ENCODE measurements at regions not wholly inside any gene's neighbourhood (a gene's known extent, or its start where the extent isn't known, plus 50 kb on each side); places are given as distances from the start of the nearest gene placed in this dataset.

DNA sequence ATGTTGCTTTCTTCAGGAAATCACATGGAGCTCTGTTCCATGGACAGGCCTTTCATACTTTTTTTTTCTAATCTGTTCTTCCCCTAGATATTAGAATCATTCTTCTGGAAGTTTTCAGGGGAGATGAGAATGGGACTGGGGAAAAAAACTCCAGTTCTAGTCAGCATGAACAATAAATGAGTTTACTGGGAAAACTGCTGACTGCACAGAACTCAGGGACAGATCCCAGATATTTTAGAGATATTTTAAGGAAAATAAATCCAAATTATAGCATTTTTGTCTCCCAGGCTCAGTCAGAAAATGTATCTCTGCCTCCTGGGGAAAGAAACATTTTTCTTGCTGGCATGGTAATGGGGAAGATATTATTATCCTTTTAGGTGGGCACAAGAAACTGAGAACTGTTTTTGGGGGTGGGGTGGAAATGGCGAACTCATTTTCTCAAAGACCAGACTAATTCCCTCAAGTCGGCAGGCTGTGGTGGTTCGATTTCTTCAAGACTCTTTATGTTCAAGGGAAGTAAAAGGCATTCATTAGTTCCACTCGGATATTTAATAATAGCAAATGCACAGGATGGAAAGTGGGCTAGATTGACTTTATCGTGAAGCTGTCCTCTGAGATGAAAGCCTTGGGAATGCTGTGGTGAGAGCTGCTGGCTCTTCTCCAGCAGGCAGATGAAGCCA lies 157.5 kb downstream of the ADRA2A start:
- TF ChIP-seq, protein P1, sequence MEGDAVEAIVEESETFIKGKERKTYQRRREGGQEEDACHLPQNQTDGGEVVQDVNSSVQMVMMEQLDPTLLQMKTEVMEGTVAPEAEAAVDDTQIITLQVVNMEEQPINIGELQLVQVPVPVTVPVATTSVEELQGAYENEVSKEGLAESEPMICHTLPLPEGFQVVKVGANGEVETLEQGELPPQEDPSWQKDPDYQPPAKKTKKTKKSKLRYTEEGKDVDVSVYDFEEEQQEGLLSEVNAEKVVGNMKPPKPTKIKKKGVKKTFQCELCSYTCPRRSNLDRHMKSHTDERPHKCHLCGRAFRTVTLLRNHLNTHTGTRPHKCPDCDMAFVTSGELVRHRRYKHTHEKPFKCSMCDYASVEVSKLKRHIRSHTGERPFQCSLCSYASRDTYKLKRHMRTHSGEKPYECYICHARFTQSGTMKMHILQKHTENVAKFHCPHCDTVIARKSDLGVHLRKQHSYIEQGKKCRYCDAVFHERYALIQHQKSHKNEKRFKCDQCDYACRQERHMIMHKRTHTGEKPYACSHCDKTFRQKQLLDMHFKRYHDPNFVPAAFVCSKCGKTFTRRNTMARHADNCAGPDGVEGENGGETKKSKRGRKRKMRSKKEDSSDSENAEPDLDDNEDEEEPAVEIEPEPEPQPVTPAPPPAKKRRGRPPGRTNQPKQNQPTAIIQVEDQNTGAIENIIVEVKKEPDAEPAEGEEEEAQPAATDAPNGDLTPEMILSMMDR (IDR thresholded peaks at IDR 0.05; ENCODE audit: insufficient read depth, low read depth, low read length, missing control alignments), result no peak
- H3K4me3 ChIP-seq (ENCODE audit: low read depth, low read length), result no peak overlapping the region
- DNase-seq (ENCODE audit: low read depth), result no peak

DNA sequence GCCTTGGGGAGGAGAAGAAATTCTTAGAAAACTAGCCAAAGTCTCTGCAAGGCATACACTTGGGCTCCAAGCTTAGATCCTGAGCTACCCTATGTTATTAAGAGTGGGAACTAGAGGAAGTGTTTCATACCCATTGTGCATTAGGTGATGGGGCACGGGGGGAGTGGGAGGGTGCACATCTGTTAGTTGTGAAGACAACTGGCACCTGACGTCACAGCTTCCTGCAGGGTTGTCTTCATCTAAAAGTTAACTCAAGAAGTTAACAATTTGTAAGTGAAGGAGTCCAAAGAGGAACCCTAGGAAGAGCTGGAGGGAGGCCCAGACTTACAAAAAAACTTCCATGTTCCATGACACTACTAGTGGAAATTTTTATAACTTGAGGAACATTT lies 158.1 kb downstream of the ADRA2A start:
- TF ChIP-seq, protein P1 (IDR thresholded peaks at IDR 0.05; ENCODE audit: insufficient read depth, low read depth, low read length, missing control alignments), result no peak
- no peak for DNase-seq (ENCODE audit: low read depth)
- H3K4me3 ChIP-seq (ENCODE audit: low read depth, low read length), result no peak overlapping the region

DNA sequence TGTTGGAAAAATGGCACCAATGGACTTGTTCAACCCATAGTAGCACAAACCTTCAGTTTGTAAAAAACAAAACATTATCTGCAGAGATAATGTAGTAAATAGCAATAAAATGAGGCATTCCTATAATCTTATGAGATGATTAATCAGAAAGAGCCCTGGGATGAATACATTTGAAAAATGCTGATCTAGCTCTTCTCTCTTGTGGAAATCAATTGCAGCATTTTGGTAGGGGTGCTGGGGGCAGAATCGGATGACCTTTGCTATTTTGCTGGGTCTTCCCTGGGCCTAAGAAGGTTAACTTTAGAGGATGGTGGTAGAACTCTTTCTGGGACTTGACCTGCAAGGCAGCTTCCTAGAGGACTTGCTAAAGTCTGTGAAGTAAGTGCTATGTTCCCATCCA lies 163.5 kb downstream of the ADRA2A start:
- H3K4me3 ChIP-seq (ENCODE audit: low read depth, low read length), result no peak overlapping the region
- TF ChIP-seq, protein P1 (IDR thresholded peaks at IDR 0.05; ENCODE audit: insufficient read depth, low read depth, low read length, missing control alignments), result no peak
- no peak for DNase-seq (ENCODE audit: low read depth)

DNA sequence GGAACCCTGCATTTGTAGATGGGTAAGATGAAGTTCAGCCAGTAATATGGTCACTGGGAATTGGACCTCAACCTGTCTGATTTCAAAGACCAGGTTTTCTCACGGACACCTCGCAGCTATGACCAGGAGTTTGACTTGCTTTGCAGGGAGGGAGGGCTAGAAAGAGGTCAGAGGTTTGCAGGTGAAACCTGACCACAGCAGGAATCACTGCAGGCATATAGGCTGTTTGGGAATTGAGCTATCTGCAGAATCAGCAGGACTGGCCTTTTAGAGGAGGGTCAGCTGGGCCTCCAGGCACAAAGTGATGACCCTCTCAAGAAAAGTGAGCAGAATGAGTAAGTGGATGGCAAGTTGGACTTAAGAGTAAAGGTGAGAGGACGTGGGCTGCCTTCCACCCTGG lies 166.3 kb downstream of the ADRA2A start:
- TF ChIP-seq, protein P1 (IDR thresholded peaks at IDR 0.05; ENCODE audit: insufficient read depth, low read depth, low read length, missing control alignments), result no peak
- no peak for DNase-seq (ENCODE audit: low read depth)
- no peak overlapping the region for H3K4me3 ChIP-seq (ENCODE audit: low read depth, low read length)

DNA sequence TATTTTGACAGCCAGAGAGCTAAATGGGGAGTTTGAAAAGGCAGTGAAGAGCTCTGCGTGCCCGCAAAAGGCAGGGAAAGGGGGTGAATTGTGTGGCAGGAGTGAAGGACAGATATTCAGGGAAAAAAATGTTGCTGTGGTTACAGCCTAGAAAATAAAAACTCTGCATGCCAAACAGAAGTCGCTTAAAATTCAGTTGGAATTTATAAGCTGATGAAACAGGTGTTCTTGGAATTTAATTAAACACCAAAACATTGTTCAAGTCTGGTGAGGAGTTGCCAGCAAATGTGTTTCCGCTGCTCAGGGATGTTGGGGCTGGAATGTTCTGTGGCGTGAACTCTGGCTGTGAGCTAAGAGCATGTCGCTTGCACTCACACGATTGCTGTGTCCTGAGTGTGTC lies 169.3 kb downstream of the ADRA2A start:
- H3K4me3 ChIP-seq (ENCODE audit: low read depth, low read length), result no peak overlapping the region
- TF ChIP-seq, protein P1 (IDR thresholded peaks at IDR 0.05; ENCODE audit: insufficient read depth, low read depth, low read length, missing control alignments), result no peak
- DNase-seq (ENCODE audit: low read depth), result no peak

DNA sequence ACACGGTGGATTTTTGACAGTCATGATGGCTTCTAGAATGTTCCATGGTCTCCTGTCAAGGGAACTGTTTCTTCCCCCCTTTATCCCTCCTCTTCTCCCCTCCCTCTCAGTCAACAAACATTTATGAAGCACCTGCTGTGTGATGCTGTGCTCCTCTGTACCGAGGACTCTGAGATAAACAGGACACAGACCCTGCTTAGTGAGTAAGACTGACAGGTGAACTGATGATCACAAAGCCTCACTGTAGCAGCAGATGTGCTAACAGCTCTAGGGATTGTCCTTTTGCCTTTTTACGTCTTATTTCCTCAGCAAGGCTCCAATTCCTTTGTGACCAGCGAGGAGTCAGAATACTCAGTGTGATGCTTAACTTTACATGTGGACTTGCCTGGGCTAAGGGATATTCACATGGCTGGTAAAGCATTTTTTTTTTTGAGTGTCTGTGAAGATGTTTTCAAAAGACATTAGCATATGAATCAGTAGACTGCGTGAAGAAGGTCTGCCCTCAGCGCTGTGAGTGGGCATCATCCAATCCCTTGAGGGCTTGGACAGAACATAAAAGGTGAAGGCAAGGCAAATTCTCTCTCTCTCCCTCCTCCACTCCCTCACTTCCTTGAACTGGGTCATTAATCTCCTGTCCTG lies 170.1 kb downstream of the ADRA2A start:
- DNase-seq (ENCODE audit: low read depth), result no peak

More for the DNA sequence above, 170.1 kb downstream of the ADRA2A start:
- no peak overlapping the region for H3K4me3 ChIP-seq (ENCODE audit: low read depth, low read length)
- TF ChIP-seq, protein P1 (IDR thresholded peaks at IDR 0.05; ENCODE audit: insufficient read depth, low read depth, low read length, missing control alignments), result no peak

Data from GM12865 (cell line).